ENCODE measurements at regions not wholly inside any gene's neighbourhood (a gene's known extent, or its start where the extent isn't known, plus 50 kb on each side); places are given as distances from the start of the nearest gene placed in this dataset.
A peak's percentile ranks its signal among the peaks of the same experiment; 100 is the strongest.

DNA sequence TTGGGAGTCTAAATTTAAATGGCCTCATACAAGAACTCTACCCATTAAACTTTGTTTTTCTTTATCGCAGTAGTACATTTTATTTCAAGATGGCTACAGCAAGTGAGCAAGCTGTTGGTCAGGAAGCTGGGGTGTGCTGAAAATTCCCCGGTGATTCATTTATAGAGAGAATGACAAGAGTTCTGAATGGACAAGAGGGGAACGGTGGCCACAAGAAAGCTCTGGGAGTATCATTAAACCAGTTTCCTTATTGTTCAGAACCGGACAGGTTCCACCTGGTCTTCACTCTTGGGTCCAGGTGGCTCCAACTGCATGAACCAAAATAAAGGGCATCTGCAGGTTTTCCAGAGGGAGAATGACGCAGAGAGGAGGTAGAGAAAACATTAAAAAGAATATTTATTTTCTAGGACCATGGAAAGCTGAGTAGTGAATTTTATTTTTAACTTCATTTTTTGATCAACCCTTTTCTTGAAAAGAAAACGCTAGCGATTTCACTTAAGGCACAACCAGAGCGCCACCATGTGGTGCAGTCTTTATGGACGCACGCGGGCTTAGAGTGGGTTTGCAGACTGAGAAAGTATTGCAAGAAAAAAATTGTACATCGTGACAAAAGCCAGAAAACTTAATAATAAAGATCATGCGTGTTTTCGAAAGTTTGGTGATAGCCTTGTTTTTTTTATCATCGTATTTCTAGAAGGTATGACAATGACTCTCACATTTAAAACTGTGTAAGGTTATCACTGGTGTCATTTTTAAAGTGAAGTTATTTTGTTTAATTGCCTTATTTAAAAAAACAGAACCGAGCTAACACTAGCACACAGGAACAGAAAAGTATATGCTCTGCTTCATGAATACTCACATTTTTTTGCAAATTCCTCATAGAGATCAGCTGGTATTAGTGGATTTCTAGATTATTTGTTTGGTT is 97.9 kb upstream of the NOL4 start:
- FAIRE-seq (peak; percentile 78), DNase-seq (ENCODE audit: low read depth in 1 of 2, low spot score in 2 of 2) (peak in 1 of 2 experiments; percentile 77)
- no peak overlapping the region for H3K18ac ChIP-seq (ENCODE audit: extremely low read depth, low read length)
- no peaks in the 10 kb centered on the region for H3K79me2 ChIP-seq (ENCODE audit: control insufficient read depth in 1 of 2, insufficient read depth in 2 of 2, low read length in 2 of 2)
- no peak overlapping the region for H2BK5ac ChIP-seq (ENCODE audit: low read depth, low read length)
- H3K23me2 ChIP-seq (ENCODE audit: low read depth, low read length), result no peaks in the 10 kb centered on the region
- no peak overlapping the region for H4K91ac ChIP-seq (replicated peaks; ENCODE audit: insufficient read length, low read length)
- no peak overlapping the region for H3K9ac ChIP-seq (replicated peaks in 1 of 4; ENCODE audit: extremely low read depth in 1 of 4, low read depth in 3 of 4, low read length in 3 of 4)
- no peak overlapping the region for H2BK15ac ChIP-seq (ENCODE audit: low read length)
- H2BK20ac ChIP-seq (ENCODE audit: low read length), result no peak overlapping the region
- H3K36me3 ChIP-seq (ENCODE audit: control insufficient read depth in 2 of 4, insufficient read depth in 4 of 4, low read length in 3 of 4), result no peaks in the 10 kb centered on the region
- H4K20me1 ChIP-seq (replicated peaks in 1 of 2; ENCODE audit: control insufficient read depth in 1 of 2, insufficient read depth in 2 of 2, low read length in 2 of 2), result no peaks in the 10 kb centered on the region
- CTCF ChIA-PET (ENCODE audit: partially characterized antibody), result interaction anchor here (0.6 to 6.7 kb wide), 43 partner anchors 8 to 570 kb away, joined by 3 to 81 read pairs (median 4); partner anchors contain the start of gene NOL4
- H2BK12ac ChIP-seq (ENCODE audit: low read depth, low read length), result no peak overlapping the region
- no peak overlapping the region for H3K56ac ChIP-seq (replicated peaks; ENCODE audit: insufficient read length, low read depth, low read length)
- no peak overlapping the region for H3K4me2 ChIP-seq (ENCODE audit: insufficient read depth in 1 of 2, low read depth in 2 of 2, low read length in 2 of 2)
- H3K27ac ChIP-seq (ENCODE audit: low read depth, low read length), result no peak overlapping the region
- no peak overlapping the region for H3K4ac ChIP-seq (replicated peaks; ENCODE audit: insufficient read length, low read depth, low read length)
- H3K23ac ChIP-seq (ENCODE audit: insufficient read length), result no peak overlapping the region
- H4K8ac ChIP-seq (ENCODE audit: extremely low read depth, insufficient read depth, low read length), result no peak overlapping the region
- no peaks in the 10 kb centered on the region; a peak in 1 of 4 replicates for H3K9me3 ChIP-seq (ENCODE audit: insufficient read depth in 2 of 2, low read depth in 1 of 2, low read length in 1 of 2)
- H3K4me3 ChIP-seq (ENCODE audit: extremely low read depth in 1 of 4, insufficient read depth in 2 of 4, low read depth in 3 of 4, low read length in 4 of 4), result no peak overlapping the region
- no peak overlapping the region for H3K14ac ChIP-seq (ENCODE audit: insufficient read length)
- 31% methylated on average over 16 of the region's 16 CpGs; no CpG with 5 or more reads in 1 of the 2 experiments for WGBS, 2 experiments (ENCODE audit: extremely low coverage in 1 of 2, insufficient coverage in 1 of 2, insufficient read length in 1 of 2, insufficient replicate concordance in 2 of 2, low coverage in 1 of 2, low lambda C conversion rate in 2 of 2, missing lambda C conversion rate in 1 of 2)
- no peak overlapping the region for H2AK5ac ChIP-seq (ENCODE audit: low read depth, low read length)
- H3K4me1 ChIP-seq (replicated peaks in 1 of 4; ENCODE audit: control insufficient read depth in 3 of 4, insufficient read depth in 4 of 4, low read length in 3 of 4), result no peaks in the 10 kb centered on the region
- TF ChIP-seq POU5F1 (IDR thresholded peaks at IDR 0.05; ENCODE audit: low read depth, low read length) (0 out of 2 replicates have a peak, but pooled peaks have one; percentile 11), ZNF274 (IDR thresholded peaks at IDR 0.05; ENCODE audit: borderline replicate concordance, extremely low read depth, low read length) (no peak), RAD21 (IDR thresholded peaks at IDR 0.05 in 1 of 2, conservative IDR thresholded peaks at IDR 0.05 in 1 of 2; ENCODE audit: low read depth in 2 of 2, low read length in 2 of 2) (peak; percentile 92)
- TF ChIP-seq, protein P1, sequence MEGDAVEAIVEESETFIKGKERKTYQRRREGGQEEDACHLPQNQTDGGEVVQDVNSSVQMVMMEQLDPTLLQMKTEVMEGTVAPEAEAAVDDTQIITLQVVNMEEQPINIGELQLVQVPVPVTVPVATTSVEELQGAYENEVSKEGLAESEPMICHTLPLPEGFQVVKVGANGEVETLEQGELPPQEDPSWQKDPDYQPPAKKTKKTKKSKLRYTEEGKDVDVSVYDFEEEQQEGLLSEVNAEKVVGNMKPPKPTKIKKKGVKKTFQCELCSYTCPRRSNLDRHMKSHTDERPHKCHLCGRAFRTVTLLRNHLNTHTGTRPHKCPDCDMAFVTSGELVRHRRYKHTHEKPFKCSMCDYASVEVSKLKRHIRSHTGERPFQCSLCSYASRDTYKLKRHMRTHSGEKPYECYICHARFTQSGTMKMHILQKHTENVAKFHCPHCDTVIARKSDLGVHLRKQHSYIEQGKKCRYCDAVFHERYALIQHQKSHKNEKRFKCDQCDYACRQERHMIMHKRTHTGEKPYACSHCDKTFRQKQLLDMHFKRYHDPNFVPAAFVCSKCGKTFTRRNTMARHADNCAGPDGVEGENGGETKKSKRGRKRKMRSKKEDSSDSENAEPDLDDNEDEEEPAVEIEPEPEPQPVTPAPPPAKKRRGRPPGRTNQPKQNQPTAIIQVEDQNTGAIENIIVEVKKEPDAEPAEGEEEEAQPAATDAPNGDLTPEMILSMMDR (IDR thresholded peaks at IDR 0.05; ENCODE audit: control extremely low read depth in 1 of 3, insufficient read depth in 1 of 3, low read depth in 1 of 3, low read length in 3 of 3), result peak; percentile 74 to 87 (median 79)
- no peak overlapping the region for H2AFZ ChIP-seq (ENCODE audit: low read length)
- H4K5ac ChIP-seq (ENCODE audit: insufficient read length, low read depth, low read length), result no peak overlapping the region
- POLR2A ChIA-PET (ENCODE audit: partially characterized antibody), result no interaction called here
- H2BK120ac ChIP-seq (replicated peaks; ENCODE audit: low read depth, low read length), result no peak overlapping the region
- H3K27me3 ChIP-seq (replicated peaks in 1 of 4; ENCODE audit: control insufficient read depth in 3 of 4, extremely low read depth in 1 of 4, insufficient read depth in 3 of 4, low read length in 3 of 4), result no peaks in the 10 kb centered on the region
- H3K79me1 ChIP-seq (ENCODE audit: low read depth, low read length), result no peaks in the 10 kb centered on the region
